HG03439 (cell line): ENCODE measurements at regions not wholly inside any gene's neighbourhood (a gene's known extent, or its start where the extent isn't known, plus 50 kb on each side); places are given as distances from the start of the nearest gene placed in this dataset.

Source experiments
- ATAC-seq: cut with Tn5 transposase; IDR thresholded peaks from one replicate; pipeline ENCODE4 v1.9.1; 2021; ENCODE audit warnings: mild to moderate bottlenecking, moderate library complexity; ENCODE audit not compliant: unreplicated experiment

- ATAC-seq, result no peak
These were observed 121.1 kb upstream of the ATP6AP2 start for GRCh38 chrX:40459571-40460158.

- ATAC-seq, result no peak
These were observed 123.4 kb upstream of the ATP6AP2 start for GRCh38 chrX:40457406-40457805.

- ATAC-seq, result no peak
These were observed 128.7 kb upstream of the ATP6AP2 start for GRCh38 chrX:40452031-40452430.

- ATAC-seq, result no peak
These were observed 130.6 kb upstream of the ATP6AP2 start for GRCh38 chrX:40449956-40450706.

GRCh38 chrX:40449396-40449795 lies 131.4 kb upstream of the ATP6AP2 start:
- no peak for ATAC-seq

- no peak for ATAC-seq
These were observed 132.0 kb upstream of the ATP6AP2 start for GRCh38 chrX:40448793-40449192.

- no peak for ATAC-seq
These were observed 133.8 kb upstream of the ATP6AP2 start for GRCh38 chrX:40446921-40447320.

- no peak for ATAC-seq
These were observed 135.1 kb upstream of the ATP6AP2 start for GRCh38 chrX:40445691-40446090.

GRCh38 chrX:40444798-40445496 lies 135.8 kb upstream of the ATP6AP2 start:
- no peak for ATAC-seq

- no peak for ATAC-seq
These were observed 136.6 kb upstream of the ATP6AP2 start for GRCh38 chrX:40444133-40444532.

GRCh38 chrX:40440866-40441265 lies 139.9 kb upstream of the ATP6AP2 start:
- no peak for ATAC-seq

GRCh38 chrX:40439625-40440532 lies 140.9 kb upstream of the ATP6AP2 start:
- no peak for ATAC-seq

GRCh38 chrX:40437348-40437747 lies 143.4 kb upstream of the ATP6AP2 start:
- no peak for ATAC-seq

GRCh38 chrX:40434947-40435346 lies 145.8 kb upstream of the ATP6AP2 start:
- no peak for ATAC-seq

GRCh38 chrX:40434443-40434842 lies 146.3 kb upstream of the ATP6AP2 start:
- no peak for ATAC-seq

- ATAC-seq, result no peak
These were observed 147.6 kb upstream of the ATP6AP2 start for GRCh38 chrX:40433160-40433559.

- no peak for ATAC-seq
These were observed 156.5 kb upstream of the ATP6AP2 start for GRCh38 chrX:40424259-40424658.

- ATAC-seq, result no peak
These were observed 157.5 kb upstream of the ATP6AP2 start for GRCh38 chrX:40423299-40423698.

- ATAC-seq, result no peak
These were observed 158.7 kb upstream of the ATP6AP2 start for GRCh38 chrX:40422021-40422420.

GRCh38 chrX:40420899-40421729 lies 159.7 kb upstream of the ATP6AP2 start:
- no peak for ATAC-seq
